B cell (primary cell): ENCODE measurements at regions not wholly inside any gene's neighbourhood (a gene's known extent, or its start where the extent isn't known, plus 50 kb on each side); places are given as distances from the start of the nearest gene placed in this dataset.

ENCODE experiments used
- ATAC-seq: fragments of 200-7000 bp; cut with Tn5 transposase; one replicate; pipeline ENCODE4 v1.10.0; 2021; ENCODE audit warnings: low read depth, mild to moderate bottlenecking, moderate number of reproducible peaks, moderate library complexity
- CTCF ChIA-PET: fragments of 350-600 bp; sonication (Branson Sonifier 250); formaldehyde crosslinking; loops from one replicate; lab custom pipeline; 2021; ENCODE audit warnings: antibody characterized with exemption, inconsistent platforms; lab: Charles Lee
- POLR2A ChIA-PET: fragments of 350-600 bp; sonication (Branson Sonifier 250); formaldehyde crosslinking; loops from one replicate; lab custom pipeline; 2021; ENCODE audit warnings: antibody characterized with exemption; lab: Charles Lee
- DNase-seq: peaks from one replicate; pipeline ENCODE4 v3.0.0; 2013
- H2AFZ ChIP-seq: 2 replicates; pipeline ENCODE4 v1.6.1; 2012; ENCODE audit warnings: mild to moderate bottlenecking, low read depth, low read length; ENCODE audit not compliant: insufficient read depth, poor library complexity, severe bottlenecking
- H3K27ac ChIP-seq, 2 donors: 1 replicate in 1 of 2; 2 replicates in 1 of 2; pipeline ENCODE4 v1.5.1; 2012 to 2013; ENCODE audit warnings: low read length in 2 of 2, mild to moderate bottlenecking in 2 of 2, moderate library complexity in 1 of 2
- H3K27me3 ChIP-seq, 4 experiments: fragments of 200-600 bp in 1 of 4; sonication (generic) in 1 of 4; replicated peaks in 1 of 4; 1 replicate in 2 of 4; 2 replicates in 2 of 4; pipeline versions ENCODE4 v1.6.1 to v1.7.0; 2013 to 2016; ENCODE audit warnings: low read length in 3 of 4, mild to moderate bottlenecking in 2 of 4, mixed read lengths in 1 of 4, moderate library complexity in 1 of 4; ENCODE audit not compliant: insufficient read depth in 4 of 4, control insufficient read depth in 3 of 4; ENCODE audit errors: control extremely low read depth in 1 of 4
- H3K36me3 ChIP-seq, 2 experiments: replicated peaks in 1 of 2; 1 replicate in 1 of 2; 2 replicates in 1 of 2; pipeline versions ENCODE4 v1.6.1 to v1.7.1; 2013; ENCODE audit warnings: low read length in 1 of 2; ENCODE audit not compliant: insufficient read depth in 2 of 2, control insufficient read depth in 1 of 2; ENCODE audit errors: control extremely low read depth in 1 of 2, extremely low read depth in 1 of 2
- H3K4me1 ChIP-seq, 2 donors: fragments of 200-600 bp in 1 of 2; sonication (generic) in 1 of 2; 1 replicate in 1 of 2; 2 replicates in 1 of 2; pipeline versions ENCODE4 v1.5.1 to v1.6.1; 2013 to 2017; ENCODE audit warnings: low read length in 2 of 2; ENCODE audit not compliant: control insufficient read depth in 2 of 2, insufficient read depth in 2 of 2
- H3K4me2 ChIP-seq: replicated peaks from 2 replicates; pipeline ENCODE3; 2012; ENCODE audit warnings: mild to moderate bottlenecking, low read depth, low read length; ENCODE audit not compliant: poor library complexity, severe bottlenecking
- H3K4me3 ChIP-seq, 5 experiments: fragments of 200-600 bp in 1 of 5; sonication (generic) in 1 of 5; 1 replicate in 3 of 5; 2 replicates in 2 of 5; pipeline versions ENCODE4 v1.5.1 to v1.7.0; 2011 to 2016; ENCODE audit warnings: low read length in 4 of 5, mild to moderate bottlenecking in 4 of 5, low read depth in 2 of 5, control low read depth in 1 of 5, moderate library complexity in 1 of 5; ENCODE audit not compliant: insufficient read depth in 1 of 5; ENCODE audit errors: control extremely low read depth in 1 of 5, extremely low read depth in 1 of 5
- H3K79me2 ChIP-seq: fragments of 200-600 bp; sonication (generic); one replicate; pipeline ENCODE4 v1.6.0; 2016; ENCODE audit warnings: low read length; ENCODE audit not compliant: control insufficient read depth, insufficient read depth
- H3K9ac ChIP-seq: fragments of 200-600 bp; sonication (generic); 2 replicates; pipeline ENCODE4 v1.6.1; 2017; ENCODE audit warnings: mild to moderate bottlenecking, low read length, moderate library complexity
- H3K9me3 ChIP-seq, 3 donors: one replicate each; pipeline versions ENCODE4 v1.6.1 to v1.7.1; 2013; ENCODE audit warnings: low read length in 2 of 3; ENCODE audit not compliant: control insufficient read depth in 2 of 3, insufficient read depth in 1 of 3; ENCODE audit errors: control extremely low read depth in 1 of 3
- H4K20me1 ChIP-seq: 2 replicates; pipeline ENCODE4 v1.6.0; 2012; ENCODE audit warnings: mild to moderate bottlenecking, low read length; ENCODE audit not compliant: insufficient read depth, control insufficient read depth, poor library complexity, severe bottlenecking
- H3K27ac Mint-ChIP-seq: one replicate; pipeline ENCODE4 v1.8.0; 2021; ENCODE audit warnings: mixed read lengths
- H3K27me3 Mint-ChIP-seq: one replicate; pipeline ENCODE4 v1.8.0; 2021; ENCODE audit warnings: mixed read lengths
- H3K4me1 Mint-ChIP-seq: one replicate; pipeline ENCODE4 v1.8.0; 2021; ENCODE audit warnings: mixed read lengths
- H3K4me3 Mint-ChIP-seq: one replicate; pipeline ENCODE4 v1.8.0; 2021; ENCODE audit warnings: mixed read lengths
- H3K9me3 Mint-ChIP-seq: one replicate; pipeline ENCODE4 v1.8.0; 2022; ENCODE audit warnings: mixed read lengths; ENCODE audit not compliant: insufficient read depth
- EZH2 ChIP-seq: IDR thresholded peaks from 2 replicates; pipeline ENCODE4 v1.6.1; 2012; ENCODE audit warnings: borderline replicate concordance, low read depth, mild to moderate bottlenecking, moderate library complexity, low read length; ENCODE audit not compliant: insufficient read depth, poor library complexity, severe bottlenecking
- WGBS: methylation state at CpG from one replicate; pipeline ENCODE4 v1.1.5; 2013; ENCODE audit warnings: missing lambda C conversion rate; ENCODE audit not compliant: insufficient coverage; 5-methylcytosine and 5-hydroxymethylcytosine counted together
- intact Hi-C: fragments of 100-400 bp; cut with micrococcal nuclease; formaldehyde crosslinking; loops from one replicate; pipeline ENCODE4 v1.10.0; 2022
- TF ChIP-seq, protein P1 (sequence below): fragments of 200-600 bp; IDR thresholded peaks from one replicate; pipeline ENCODE4 v1.8.0; 2022; ENCODE audit warnings: antibody characterized with exemption, mild to moderate bottlenecking

GRCh38 chr10:52558090-52558489, 214.5 kb downstream of the MBL2 start:
- no peak overlapping the region for H3K4me3 ChIP-seq
- Mint-ChIP-seq H3K27ac (no peak overlapping the region), H3K9me3 (no peaks in the 10 kb centered on the region), H3K4me3 (no peak overlapping the region), H3K4me1 (no peaks in the 10 kb centered on the region), H3K27me3 (no peaks in the 10 kb centered on the region)
- H3K4me1 ChIP-seq, result no peaks in the 10 kb centered on the region
- TF ChIP-seq, protein P1, sequence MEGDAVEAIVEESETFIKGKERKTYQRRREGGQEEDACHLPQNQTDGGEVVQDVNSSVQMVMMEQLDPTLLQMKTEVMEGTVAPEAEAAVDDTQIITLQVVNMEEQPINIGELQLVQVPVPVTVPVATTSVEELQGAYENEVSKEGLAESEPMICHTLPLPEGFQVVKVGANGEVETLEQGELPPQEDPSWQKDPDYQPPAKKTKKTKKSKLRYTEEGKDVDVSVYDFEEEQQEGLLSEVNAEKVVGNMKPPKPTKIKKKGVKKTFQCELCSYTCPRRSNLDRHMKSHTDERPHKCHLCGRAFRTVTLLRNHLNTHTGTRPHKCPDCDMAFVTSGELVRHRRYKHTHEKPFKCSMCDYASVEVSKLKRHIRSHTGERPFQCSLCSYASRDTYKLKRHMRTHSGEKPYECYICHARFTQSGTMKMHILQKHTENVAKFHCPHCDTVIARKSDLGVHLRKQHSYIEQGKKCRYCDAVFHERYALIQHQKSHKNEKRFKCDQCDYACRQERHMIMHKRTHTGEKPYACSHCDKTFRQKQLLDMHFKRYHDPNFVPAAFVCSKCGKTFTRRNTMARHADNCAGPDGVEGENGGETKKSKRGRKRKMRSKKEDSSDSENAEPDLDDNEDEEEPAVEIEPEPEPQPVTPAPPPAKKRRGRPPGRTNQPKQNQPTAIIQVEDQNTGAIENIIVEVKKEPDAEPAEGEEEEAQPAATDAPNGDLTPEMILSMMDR, result no peak
- TF ChIP-seq EZH2, result no peak
- ATAC-seq, result no peak
- H3K9ac ChIP-seq, result no peak overlapping the region
- no peak overlapping the region for H2AFZ ChIP-seq
- WGBS, result no CpG with 5 or more reads among the region's 1 CpG
- no peak overlapping the region for H3K4me2 ChIP-seq
- intact Hi-C loops, result no loop called here
- DNase-seq, result no peak
- no peak overlapping the region for H3K27ac ChIP-seq
- H3K79me2 ChIP-seq, result no peaks in the 10 kb centered on the region
- no peaks in the 10 kb centered on the region for H3K27me3 ChIP-seq
- H3K36me3 ChIP-seq, result no peaks in the 10 kb centered on the region
- no peaks in the 10 kb centered on the region for H4K20me1 ChIP-seq
- CTCF ChIA-PET, result no interaction called here
- no peaks in the 10 kb centered on the region for H3K9me3 ChIP-seq
- POLR2A ChIA-PET, result no interaction called here

GRCh38 chr10:52561322-52561721, 211.3 kb downstream of the MBL2 start:
- intact Hi-C loops, result no loop called here
- Histone ChIP-seq H3K9me3 (no peaks in the 10 kb centered on the region), H3K4me3 (no peak overlapping the region), H3K9ac (no peak overlapping the region), H3K4me2 (no peak overlapping the region), H3K36me3 (no peaks in the 10 kb centered on the region), H4K20me1 (no peaks in the 10 kb centered on the region), H2AFZ (no peak overlapping the region), H3K79me2 (no peaks in the 10 kb centered on the region), H3K27me3 (no peaks in the 10 kb centered on the region), H3K27ac (no peak overlapping the region), H3K4me1 (no peaks in the 10 kb centered on the region)
- TF ChIP-seq EZH2, result no peak
- TF ChIP-seq, protein P1, result no peak
- Mint-ChIP-seq H3K4me1 (no peaks in the 10 kb centered on the region), H3K4me3 (no peak overlapping the region), H3K27ac (no peak overlapping the region), H3K27me3 (no peaks in the 10 kb centered on the region), H3K9me3 (no peaks in the 10 kb centered on the region)
- DNase-seq (no peak), ATAC-seq (no peak)
- 100% methylated on average over 1 of the region's 3 CpGs for WGBS
- ChIA-PET CTCF (no interaction called here), POLR2A (no interaction called here)
